Peyer's patch (tissue), 4 donors: ENCODE measurements at regions not wholly inside any gene's neighbourhood (a gene's known extent, or its start where the extent isn't known, plus 50 kb on each side); places are given as distances from the start of the nearest gene placed in this dataset.

Experiments used
- DNase-seq, 3 donors: peaks; one replicate each; pipeline ENCODE4 v3.0.0-alpha.2; 2017 to 2019
- H3K27ac ChIP-seq, 4 donors: fragments of 200-600 bp; sonication (generic); one replicate each; pipeline ENCODE4 v1.5.1; 2016 to 2019
- H3K27me3 ChIP-seq, 2 donors: fragments of 200-600 bp; sonication (generic); one replicate each; pipeline ENCODE4 v1.5.1; 2019
- H3K36me3 ChIP-seq, 3 donors: fragments of 200-600 bp; sonication (generic); one replicate each; pipeline ENCODE4 v1.5.1; 2016 to 2019
- H3K4me1 ChIP-seq, 4 donors: fragments of 200-600 bp; sonication (generic); one replicate each; pipeline ENCODE4 v1.5.1; 2016 to 2019
- H3K4me3 ChIP-seq, 4 donors: fragments of 200-600 bp; sonication (generic); 1 replicate in 3 of 4; 2 replicates in 1 of 4; pipeline ENCODE4 v1.5.1; 2016 to 2019; ENCODE audit warnings: mild to moderate bottlenecking in 1 of 4
- H3K9me3 ChIP-seq, 4 donors: fragments of 200-600 bp; sonication (generic); one replicate each; pipeline ENCODE4 v1.5.1; 2016 to 2019; ENCODE audit warnings: mild to moderate bottlenecking in 1 of 4
- CTCF ChIP-seq, 6 experiments: fragments of 450-650 bp in 4 of 6; fragments of 200-600 bp in 2 of 6; sonication (generic) in 1 of 6; IDR thresholded peaks; one replicate each; pipeline ENCODE4 v1.5.1; 2017 to 2019; ENCODE audit warnings: antibody characterized with exemption in 6 of 6, mild to moderate bottlenecking in 3 of 6, moderate library complexity in 1 of 6
- POLR2A ChIP-seq, 2 donors: fragments of 450-650 bp; IDR thresholded peaks; one replicate each; pipeline ENCODE4 v1.5.1; 2017; ENCODE audit warnings: antibody characterized with exemption in 2 of 2, mild to moderate bottlenecking in 2 of 2, moderate library complexity in 2 of 2

GRCh38 chr10:83886871-83887270, 252.4 kb upstream of the GHITM start:
- TF ChIP-seq CTCF (IDR thresholded peaks at IDR 0.05) (no peak), POLR2A (IDR thresholded peaks at IDR 0.05) (no peak)
- H3K4me1 ChIP-seq = no peaks in the 10 kb centered on the region
- H3K9me3 ChIP-seq = no peaks in the 10 kb centered on the region
- no peak overlapping the region for H3K4me3 ChIP-seq
- no peaks in the 10 kb centered on the region for H3K36me3 ChIP-seq
- H3K27me3 ChIP-seq = no peaks in the 10 kb centered on the region
- no peak for DNase-seq
- H3K27ac ChIP-seq = no peak overlapping the region

GRCh38 chr10:83892737-83893136, 246.6 kb upstream of the GHITM start:
- TF ChIP-seq POLR2A (IDR thresholded peaks at IDR 0.05) (no peak), CTCF (IDR thresholded peaks at IDR 0.05) (no peak)
- no peaks in the 10 kb centered on the region for H3K36me3 ChIP-seq
- no peak for DNase-seq
- no peaks in the 10 kb centered on the region for H3K9me3 ChIP-seq
- H3K4me3 ChIP-seq = no peak overlapping the region
- no peaks in the 10 kb centered on the region for H3K4me1 ChIP-seq
- no peaks in the 10 kb centered on the region for H3K27me3 ChIP-seq
- H3K27ac ChIP-seq = no peak overlapping the region

GRCh38 chr10:83896219-83896618, 243.1 kb upstream of the GHITM start:
- Histone ChIP-seq H3K36me3 (no peaks in the 10 kb centered on the region), H3K4me3 (no peak overlapping the region), H3K27me3 (no peaks in the 10 kb centered on the region), H3K4me1 (no peaks in the 10 kb centered on the region), H3K9me3 (no peaks in the 10 kb centered on the region), H3K27ac (no peak overlapping the region)
- no peak for DNase-seq
- TF ChIP-seq POLR2A (IDR thresholded peaks at IDR 0.05) (no peak), CTCF (IDR thresholded peaks at IDR 0.05) (no peak)

- Histone ChIP-seq H3K9me3 (no peaks in the 10 kb centered on the region), H3K4me3 (no peak overlapping the region), H3K27ac (no peak overlapping the region), H3K4me1 (no peaks in the 10 kb centered on the region), H3K27me3 (no peaks in the 10 kb centered on the region), H3K36me3 (no peaks in the 10 kb centered on the region)
- TF ChIP-seq CTCF (IDR thresholded peaks at IDR 0.05) = no peak
- no peak for TF ChIP-seq POLR2A (IDR thresholded peaks at IDR 0.05)
- DNase-seq = no peak
Measured at GRCh38 chr10:83897626-83898025, 241.7 kb upstream of the GHITM start.

GRCh38 chr10:83908506-83908905, 230.8 kb upstream of the GHITM start:
- Histone ChIP-seq H3K27me3 (no peaks in the 10 kb centered on the region), H3K36me3 (no peaks in the 10 kb centered on the region), H3K27ac (no peak overlapping the region), H3K9me3 (no peaks in the 10 kb centered on the region), H3K4me1 (no peaks in the 10 kb centered on the region), H3K4me3 (no peak overlapping the region)
- no peak for DNase-seq
- no peak for TF ChIP-seq POLR2A (IDR thresholded peaks at IDR 0.05)
- no peak for TF ChIP-seq CTCF (IDR thresholded peaks at IDR 0.05)

GRCh38 chr10:83909001-83909400, 230.3 kb upstream of the GHITM start:
- TF ChIP-seq CTCF (IDR thresholded peaks at IDR 0.05) (no peak), POLR2A (IDR thresholded peaks at IDR 0.05) (no peak)
- Histone ChIP-seq H3K4me3 (no peak overlapping the region), H3K27me3 (no peaks in the 10 kb centered on the region), H3K36me3 (no peaks in the 10 kb centered on the region), H3K4me1 (no peaks in the 10 kb centered on the region), H3K9me3 (no peaks in the 10 kb centered on the region), H3K27ac (no peak overlapping the region)
- DNase-seq = no peak
